Neural progenitor cell (in vitro differentiated cells): ENCODE measurements at regions not wholly inside any gene's neighbourhood (a gene's known extent, or its start where the extent isn't known, plus 50 kb on each side); places are given as distances from the start of the nearest gene placed in this dataset.

Source experiments
- DNase-seq: peaks from one replicate; pipeline ENCODE4 v3.0.0-alpha.2; 2016; ENCODE audit warnings: low spot score
- H2AFZ ChIP-seq: fragments of 200-600 bp; sonication (generic); replicated peaks from 2 replicates; pipeline ENCODE4 v1.6.1; 2016; ENCODE audit warnings: antibody characterized with exemption
- H3F3A ChIP-seq: fragments of 200-600 bp; sonication (generic); 2 replicates; pipeline ENCODE4 v1.6.1; 2016; ENCODE audit warnings: antibody characterized with exemption, low read depth
- H3K27ac ChIP-seq: fragments of 200-600 bp; sonication (generic); 2 replicates; pipeline ENCODE4 v1.5.1; 2016; ENCODE audit warnings: mild to moderate bottlenecking
- H3K27me3 ChIP-seq: fragments of 200-600 bp; sonication (generic); 2 replicates; pipeline ENCODE4 v1.6.1; 2016; ENCODE audit warnings: mild to moderate bottlenecking, moderate library complexity
- H3K36me3 ChIP-seq: fragments of 200-600 bp; sonication (generic); 2 replicates; pipeline ENCODE4 v1.5.1; 2016
- H3K4me1 ChIP-seq: fragments of 200-600 bp; sonication (generic); 2 replicates; pipeline ENCODE4 v1.6.1; 2016; ENCODE audit warnings: mixed run types
- H3K4me2 ChIP-seq: fragments of 200-600 bp; sonication (generic); 2 replicates; pipeline ENCODE4 v1.6.1; 2016
- H3K4me3 ChIP-seq: fragments of 200-600 bp; sonication (generic); 2 replicates; pipeline ENCODE4 v1.5.1; 2016
- H3K79me2 ChIP-seq: fragments of 200-600 bp; sonication (generic); 2 replicates; pipeline ENCODE4 v1.6.1; 2016; ENCODE audit warnings: low read depth
- H3K9ac ChIP-seq: fragments of 200-600 bp; sonication (generic); 2 replicates; pipeline ENCODE4 v1.6.1; 2016
- H3K9me3 ChIP-seq: fragments of 200-600 bp; sonication (generic); 2 replicates; pipeline ENCODE4 v1.5.1; 2016; ENCODE audit warnings: low read depth
- H4K20me1 ChIP-seq: fragments of 200-600 bp; sonication (generic); 2 replicates; pipeline ENCODE4 v1.6.1; 2016; ENCODE audit warnings: low read depth
- H3K27ac Mint-ChIP-seq: 3 replicates; pipeline ENCODE4 v1.8.0; 2021; ENCODE audit warnings: mixed read lengths
- H3K27me3 Mint-ChIP-seq: 2 replicates; pipeline ENCODE4 v1.8.0; 2022; ENCODE audit warnings: low read depth, mild to moderate bottlenecking, inconsistent platforms, moderate library complexity, mixed read lengths; ENCODE audit not compliant: insufficient read depth
- H3K36me3 Mint-ChIP-seq: 3 replicates; pipeline ENCODE4 v1.8.0; 2021; ENCODE audit warnings: mixed read lengths
- H3K4me1 Mint-ChIP-seq: 3 replicates; pipeline ENCODE4 v1.8.0; 2021; ENCODE audit warnings: mixed read lengths
- H3K4me3 Mint-ChIP-seq: 3 replicates; pipeline ENCODE4 v1.8.0; 2021; ENCODE audit warnings: mild to moderate bottlenecking, moderate library complexity, mixed read lengths
- H3K9me3 Mint-ChIP-seq: 3 replicates; pipeline ENCODE4 v1.8.0; 2020; ENCODE audit warnings: mixed read lengths
- CTCF ChIP-seq: fragments of 200-600 bp; sonication (generic); IDR thresholded peaks from 2 replicates; pipeline ENCODE4 v1.5.1; 2017; ENCODE audit warnings: antibody characterized with exemption, mild to moderate bottlenecking
- EZH2 ChIP-seq: fragments of 200-600 bp; sonication (generic); IDR thresholded peaks from 2 replicates; pipeline ENCODE4 v1.6.1; 2017; ENCODE audit warnings: antibody characterized with exemption, mild to moderate bottlenecking, moderate library complexity
- EZH2phosphoT487 ChIP-seq: fragments of 200-600 bp; sonication (generic); IDR thresholded peaks from 2 replicates; pipeline ENCODE4 v1.6.1; 2017; ENCODE audit warnings: antibody characterized with exemption

- Histone ChIP-seq H3K9me3 (no peaks in the 10 kb centered on the region), H3K27me3 (peaks cover 6% of the 10 kb centered on the region), H3K4me3 (no peak overlapping the region), H3K27ac (no peak overlapping the region), H3F3A (no peaks in the 10 kb centered on the region), H3K79me2 (no peaks in the 10 kb centered on the region), H2AFZ (no peak overlapping the region), H3K36me3 (no peaks in the 10 kb centered on the region), H3K9ac (no peak overlapping the region), H3K4me1 (no peaks in the 10 kb centered on the region), H4K20me1 (no peaks in the 10 kb centered on the region), H3K4me2 (no peak overlapping the region)
- Mint-ChIP-seq H3K27me3 (peaks cover 4% of the 10 kb centered on the region), H3K27ac (no peak overlapping the region), H3K4me3 (no peak overlapping the region), H3K36me3 (no peaks in the 10 kb centered on the region), H3K4me1 (peaks cover 10% of the 10 kb centered on the region), H3K9me3 (no peaks in the 10 kb centered on the region)
- no peak for DNase-seq
- TF ChIP-seq EZH2: no peak
- TF ChIP-seq CTCF: no peak
- TF ChIP-seq EZH2phosphoT487: no peak
Measured at GRCh38 chr9:85262333-85262732, 479.4 kb downstream of the AGTPBP1 start.

GRCh38 chr9:85260275-85260845, 481.4 kb downstream of the AGTPBP1 start:
- TF ChIP-seq CTCF: no peak
- TF ChIP-seq EZH2: no peak
- TF ChIP-seq EZH2phosphoT487: no peak
- peaks cover 4% of the 10 kb centered on the region for H3K27me3 Mint-ChIP-seq

GRCh38 chr9:85258823-85259370, 482.9 kb downstream of the AGTPBP1 start:
- H3K9me3 ChIP-seq: no peaks in the 10 kb centered on the region
- peaks cover 4% of the 10 kb centered on the region for H3K27me3 Mint-ChIP-seq
- no peak for TF ChIP-seq EZH2
- TF ChIP-seq CTCF: peak; percentile 83
- TF ChIP-seq EZH2phosphoT487: no peak
- peaks cover 6% of the 10 kb centered on the region for H3K27me3 ChIP-seq
- peaks cover 5% of the 10 kb centered on the region for H3K9me3 Mint-ChIP-seq
- peaks cover 10% of the 10 kb centered on the region for H3K4me1 Mint-ChIP-seq
- H3K4me1 ChIP-seq: no peaks in the 10 kb centered on the region
- H3K4me3 Mint-ChIP-seq: no peak overlapping the region
- H3K79me2 ChIP-seq: no peaks in the 10 kb centered on the region
- DNase-seq: peak; percentile 86
- H3K4me3 ChIP-seq: no peak overlapping the region
- H3K27ac Mint-ChIP-seq: peak overlapping the region; percentile 34
- no peak overlapping the region for H3K9ac ChIP-seq
- H4K20me1 ChIP-seq: no peaks in the 10 kb centered on the region
- no peaks in the 10 kb centered on the region for H3K36me3 Mint-ChIP-seq
- no peaks in the 10 kb centered on the region for H3K36me3 ChIP-seq
- H3F3A ChIP-seq: no peaks in the 10 kb centered on the region
- H3K27ac ChIP-seq: no peak overlapping the region
- H3K4me2 ChIP-seq: no peak overlapping the region
- H2AFZ ChIP-seq: peak overlapping the region; percentile 30

More at GRCh38 chr9:85260275-85260845, 481.4 kb downstream of the AGTPBP1 start:
- Histone ChIP-seq H3K27me3 (peaks cover 6% of the 10 kb centered on the region), H3K4me3 (no peak overlapping the region), H3K9ac (no peak overlapping the region), H2AFZ (no peak overlapping the region), H3F3A (no peaks in the 10 kb centered on the region), H4K20me1 (no peaks in the 10 kb centered on the region), H3K4me1 (no peaks in the 10 kb centered on the region), H3K4me2 (no peak overlapping the region), H3K36me3 (no peaks in the 10 kb centered on the region), H3K79me2 (no peaks in the 10 kb centered on the region), H3K27ac (no peak overlapping the region), H3K9me3 (no peaks in the 10 kb centered on the region)
- peaks cover 10% of the 10 kb centered on the region for H3K4me1 Mint-ChIP-seq
- peaks cover under 1% of the 10 kb centered on the region for H3K9me3 Mint-ChIP-seq
- no peaks in the 10 kb centered on the region for H3K36me3 Mint-ChIP-seq
- H3K4me3 Mint-ChIP-seq: no peak overlapping the region
- no peak overlapping the region for H3K27ac Mint-ChIP-seq
- no peak for DNase-seq
